WTC11 (cell line): ENCODE measurements at regions not wholly inside any gene's neighbourhood (a gene's known extent, or its start where the extent isn't known, plus 50 kb on each side); places are given as distances from the start of the nearest gene placed in this dataset.

Source experiments
- ATAC-seq: fragments of 200-7000 bp; cut with Tn5 transposase; 2 replicates; pipeline ENCODE4 v1.10.0; 2021; ENCODE audit warnings: mild to moderate bottlenecking, moderate library complexity
- CTCF ChIA-PET: fragments of 300-600 bp; sonication (Branson Sonifier 250); formaldehyde crosslinking; loops from one replicate; lab custom pipeline; 2021; ENCODE audit warnings: antibody characterized with exemption; lab: Charles Lee
- POLR2A ChIA-PET: fragments of 350-600 bp; sonication (Branson Sonifier 250); formaldehyde crosslinking; loops from one replicate; lab custom pipeline; 2021; ENCODE audit warnings: antibody characterized with exemption; lab: Charles Lee
- DNase-seq: peaks from one replicate; pipeline ENCODE4 v3.0.0; 2021; ENCODE audit warnings: low spot score
- H3K27ac Mint-ChIP-seq: 2 replicates; pipeline ENCODE4 v1.8.0; 2021; ENCODE audit warnings: mixed read lengths
- H3K27me3 Mint-ChIP-seq: 2 replicates; pipeline ENCODE4 v1.8.0; 2021; ENCODE audit warnings: low read depth, mild to moderate bottlenecking, moderate library complexity, mixed read lengths
- H3K36me3 Mint-ChIP-seq: 2 replicates; pipeline ENCODE4 v1.8.0; 2021; ENCODE audit warnings: mixed read lengths
- H3K4me1 Mint-ChIP-seq: 2 replicates; pipeline ENCODE4 v1.8.0; 2022; ENCODE audit warnings: mixed read lengths
- H3K4me3 Mint-ChIP-seq: 2 replicates; pipeline ENCODE4 v1.8.0; 2021; ENCODE audit warnings: mild to moderate bottlenecking, moderate library complexity, mixed read lengths
- H3K9me3 Mint-ChIP-seq: 2 replicates; pipeline ENCODE4 v1.8.0; 2021; ENCODE audit warnings: mixed read lengths
- ATF1 ChIP-seq: sonication (generic); formaldehyde crosslinking; IDR thresholded peaks from 2 replicates; pipeline ENCODE4 v1.8.1; 2023; ENCODE audit warnings: mild to moderate bottlenecking, moderate library complexity, missing genetic modification reagents
- ATF2 ChIP-seq: sonication (generic); formaldehyde crosslinking; IDR thresholded peaks from 2 replicates; pipeline ENCODE4 v1.8.1; 2022; ENCODE audit warnings: low read depth, missing genetic modification reagents, borderline replicate concordance
- CBFB ChIP-seq: sonication (generic); formaldehyde crosslinking; IDR thresholded peaks from 2 replicates; pipeline ENCODE4 v1.8.1; 2022; ENCODE audit warnings: mild to moderate bottlenecking, low read depth, missing genetic modification reagents
- ELF4 ChIP-seq: sonication (generic); formaldehyde crosslinking; IDR thresholded peaks from 2 replicates; pipeline ENCODE4 v1.8.1; 2022; ENCODE audit warnings: low read depth, mild to moderate bottlenecking, moderate library complexity, missing genetic modification reagents
- ESRRA ChIP-seq: sonication (generic); formaldehyde crosslinking; IDR thresholded peaks from 2 replicates; pipeline ENCODE4 v1.8.1; 2022; ENCODE audit warnings: mild to moderate bottlenecking, missing genetic modification reagents, borderline replicate concordance
- GABPB1 ChIP-seq: sonication (generic); formaldehyde crosslinking; IDR thresholded peaks from 2 replicates; pipeline ENCODE4 v1.8.1; 2023; ENCODE audit warnings: mild to moderate bottlenecking, missing genetic modification reagents
- MLX ChIP-seq: sonication (generic); formaldehyde crosslinking; IDR thresholded peaks from 2 replicates; pipeline ENCODE4 v1.8.1; 2023; ENCODE audit warnings: mild to moderate bottlenecking, missing genetic modification reagents, moderate library complexity
- OVOL2 ChIP-seq: fragments of 250-450 bp; sonication (Bioruptor Pico); IDR thresholded peaks from 2 replicates; pipeline ENCODE4 v1.9.0; 2021; ENCODE audit warnings: mild to moderate bottlenecking, borderline replicate concordance
- RORB ChIP-seq: fragments of 250-450 bp; sonication (Bioruptor Pico); IDR thresholded peaks from 2 replicates; pipeline ENCODE4 v1.9.0; 2021; ENCODE audit warnings: mild to moderate bottlenecking
- SMAD4 ChIP-seq: sonication (generic); formaldehyde crosslinking; IDR thresholded peaks from 2 replicates; pipeline ENCODE4 v1.8.0; 2022; ENCODE audit warnings: mild to moderate bottlenecking, missing genetic modification reagents
- SP1 ChIP-seq: sonication (generic); formaldehyde crosslinking; conservative IDR thresholded peaks from 2 replicates; pipeline ENCODE4 v1.8.1; 2022; ENCODE audit warnings: missing genetic modification reagents
- TEAD4 ChIP-seq: sonication (generic); formaldehyde crosslinking; IDR thresholded peaks from 2 replicates; pipeline ENCODE4 v1.8.0; 2022; ENCODE audit warnings: mild to moderate bottlenecking, missing genetic modification reagents
- ZBTB21 ChIP-seq: sonication (generic); formaldehyde crosslinking; IDR thresholded peaks from 2 replicates; pipeline ENCODE4 v1.8.1; 2023; ENCODE audit warnings: mild to moderate bottlenecking, missing genetic modification reagents, borderline replicate concordance
- ZNF416 ChIP-seq: fragments of 250-450 bp; sonication (Bioruptor Pico); IDR thresholded peaks from 2 replicates; pipeline ENCODE4 v1.9.0; 2021; ENCODE audit warnings: mild to moderate bottlenecking, inconsistent platforms
- TF ChIP-seq, protein P1 (sequence below): sonication (generic); formaldehyde crosslinking; IDR thresholded peaks from 2 replicates; pipeline ENCODE4 v1.8.0; 2022; ENCODE audit warnings: mild to moderate bottlenecking, missing genetic modification reagents
- TF ChIP-seq, protein P2 (sequence below): sonication (generic); formaldehyde crosslinking; IDR thresholded peaks from 2 replicates; pipeline ENCODE4 v1.8.0; 2022; ENCODE audit warnings: mild to moderate bottlenecking, missing genetic modification reagents
- TF ChIP-seq, protein P3 (sequence below): sonication (generic); formaldehyde crosslinking; IDR thresholded peaks from 2 replicates; pipeline ENCODE4 v1.8.1; 2023; ENCODE audit warnings: mild to moderate bottlenecking, missing genetic modification reagents
- TF ChIP-seq, protein P4 (sequence below): sonication (generic); formaldehyde crosslinking; IDR thresholded peaks from 2 replicates; pipeline ENCODE4 v1.8.1; 2022; ENCODE audit warnings: mild to moderate bottlenecking, missing genetic modification reagents, moderate library complexity, borderline replicate concordance

DNA sequence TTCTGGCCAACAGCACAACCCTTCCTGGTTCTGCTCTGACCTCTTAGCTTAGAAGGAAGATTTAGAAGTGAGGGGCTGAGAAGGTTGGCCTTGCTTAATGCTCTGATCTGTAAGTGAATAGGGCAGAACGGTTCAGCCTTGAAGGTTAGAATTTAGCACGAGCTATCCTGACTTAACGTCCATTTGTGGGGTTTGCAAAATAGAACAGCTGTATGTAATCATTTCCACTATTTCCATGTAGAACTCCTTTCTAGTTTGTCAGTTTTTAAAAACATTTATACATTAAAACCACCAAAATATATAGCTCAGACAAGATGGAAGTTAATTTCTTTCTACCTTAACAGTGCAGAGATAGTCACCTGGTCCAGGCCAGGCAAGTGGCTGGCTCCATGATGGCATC is 89.9 kb downstream of the TBX19 start:
- no peak for TF ChIP-seq MLX (CRISPR knock-in tag)
- TF ChIP-seq ELF4 (CRISPR knock-in tag), result no peak
- no peak for TF ChIP-seq CBFB (CRISPR knock-in tag)
- TF ChIP-seq RORB (CRISPR knock-in tag), result no peak
- TF ChIP-seq ZNF416 (CRISPR knock-in tag), result no peak
- no peak for TF ChIP-seq TEAD4 (CRISPR knock-in tag)
- TF ChIP-seq, all 79 proteins: peak for 0
- H3K27me3 Mint-ChIP-seq, result no peaks in the 10 kb centered on the region; the same call in 1 of the 2 replicates
- DNase-seq (no peak), ATAC-seq (no peak)
- no peaks in the 10 kb centered on the region for H3K9me3 Mint-ChIP-seq
- no peak overlapping the region for H3K27ac Mint-ChIP-seq
- H3K4me3 Mint-ChIP-seq, result no peak overlapping the region
- CTCF ChIA-PET, result interaction anchor here (1.7 kb wide), 1 partner anchor 28 kb away, joined by 6 read pairs; no protein-coding TSS in a partner anchor
- no peaks in the 10 kb centered on the region for H3K36me3 Mint-ChIP-seq
- no peaks in the 10 kb centered on the region for H3K4me1 Mint-ChIP-seq
- POLR2A ChIA-PET, result no interaction called here

GRCh38 chr1:168369655-168370054 is 89.0 kb downstream of the TBX19 start:
- ATAC-seq, result no peak
- H3K4me3 Mint-ChIP-seq, result no peak overlapping the region
- ChIA-PET CTCF (interaction anchor here (1.0 to 1.2 kb wide), 2 partner anchors 27 to 134 kb away, joined by 3 to 4 read pairs; no protein-coding TSS in a partner anchor), POLR2A (no interaction called here)
- no peak overlapping the region for H3K27ac Mint-ChIP-seq
- no peak for DNase-seq
- H3K27me3 Mint-ChIP-seq, result no peaks in the 10 kb centered on the region; the same call in 1 of the 2 replicates
- H3K36me3 Mint-ChIP-seq, result no peaks in the 10 kb centered on the region
- TF ChIP-seq TEAD4 (CRISPR knock-in tag) (no peak), ESRRA (CRISPR knock-in tag) (no peak), ZBTB21 (CRISPR knock-in tag) (no peak), OVOL2 (CRISPR knock-in tag) (no peak)
- TF ChIP-seq, protein P1, sequence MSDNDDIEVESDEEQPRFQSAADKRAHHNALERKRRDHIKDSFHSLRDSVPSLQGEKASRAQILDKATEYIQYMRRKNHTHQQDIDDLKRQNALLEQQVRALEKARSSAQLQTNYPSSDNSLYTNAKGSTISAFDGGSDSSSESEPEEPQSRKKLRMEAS (CRISPR knock-in tag), result no peak
- H3K9me3 Mint-ChIP-seq, result no peaks in the 10 kb centered on the region
- no peaks in the 10 kb centered on the region for H3K4me1 Mint-ChIP-seq

GRCh38 chr1:168368131-168368530 is 87.5 kb downstream of the TBX19 start:
- DNase-seq (no peak), ATAC-seq (no peak)
- H3K4me3 Mint-ChIP-seq, result no peak overlapping the region
- ChIA-PET CTCF (interaction anchor here (5.3 kb wide), 1 partner anchor 26 kb away, joined by 64 read pairs; no protein-coding TSS in a partner anchor), POLR2A (no interaction called here)
- no peaks in the 10 kb centered on the region; the same call in 1 of the 2 replicates for H3K27me3 Mint-ChIP-seq
- TF ChIP-seq SP1 (CRISPR knock-in tag) (no peak), SMAD4 (no peak), ATF2 (CRISPR knock-in tag) (no peak), ELF4 (CRISPR knock-in tag) (no peak), GABPB1 (CRISPR knock-in tag) (no peak), ATF1 (no peak)
- TF ChIP-seq, protein P2, sequence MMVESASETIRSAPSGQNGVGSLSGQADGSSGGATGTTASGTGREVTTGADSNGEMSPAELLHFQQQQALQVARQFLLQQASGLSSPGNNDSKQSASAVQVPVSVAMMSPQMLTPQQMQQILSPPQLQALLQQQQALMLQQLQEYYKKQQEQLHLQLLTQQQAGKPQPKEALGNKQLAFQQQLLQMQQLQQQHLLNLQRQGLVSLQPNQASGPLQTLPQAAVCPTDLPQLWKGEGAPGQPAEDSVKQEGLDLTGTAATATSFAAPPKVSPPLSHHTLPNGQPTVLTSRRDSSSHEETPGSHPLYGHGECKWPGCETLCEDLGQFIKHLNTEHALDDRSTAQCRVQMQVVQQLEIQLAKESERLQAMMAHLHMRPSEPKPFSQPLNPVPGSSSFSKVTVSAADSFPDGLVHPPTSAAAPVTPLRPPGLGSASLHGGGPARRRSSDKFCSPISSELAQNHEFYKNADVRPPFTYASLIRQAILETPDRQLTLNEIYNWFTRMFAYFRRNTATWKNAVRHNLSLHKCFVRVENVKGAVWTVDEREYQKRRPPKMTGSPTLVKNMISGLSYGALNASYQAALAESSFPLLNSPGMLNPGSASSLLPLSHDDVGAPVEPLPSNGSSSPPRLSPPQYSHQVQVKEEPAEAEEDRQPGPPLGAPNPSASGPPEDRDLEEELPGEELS (CRISPR knock-in tag), result no peak
- TF ChIP-seq, protein P3, sequence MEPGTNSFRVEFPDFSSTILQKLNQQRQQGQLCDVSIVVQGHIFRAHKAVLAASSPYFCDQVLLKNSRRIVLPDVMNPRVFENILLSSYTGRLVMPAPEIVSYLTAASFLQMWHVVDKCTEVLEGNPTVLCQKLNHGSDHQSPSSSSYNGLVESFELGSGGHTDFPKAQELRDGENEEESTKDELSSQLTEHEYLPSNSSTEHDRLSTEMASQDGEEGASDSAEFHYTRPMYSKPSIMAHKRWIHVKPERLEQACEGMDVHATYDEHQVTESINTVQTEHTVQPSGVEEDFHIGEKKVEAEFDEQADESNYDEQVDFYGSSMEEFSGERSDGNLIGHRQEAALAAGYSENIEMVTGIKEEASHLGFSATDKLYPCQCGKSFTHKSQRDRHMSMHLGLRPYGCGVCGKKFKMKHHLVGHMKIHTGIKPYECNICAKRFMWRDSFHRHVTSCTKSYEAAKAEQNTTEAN (CRISPR knock-in tag), result no peak
- TF ChIP-seq, protein P4, sequence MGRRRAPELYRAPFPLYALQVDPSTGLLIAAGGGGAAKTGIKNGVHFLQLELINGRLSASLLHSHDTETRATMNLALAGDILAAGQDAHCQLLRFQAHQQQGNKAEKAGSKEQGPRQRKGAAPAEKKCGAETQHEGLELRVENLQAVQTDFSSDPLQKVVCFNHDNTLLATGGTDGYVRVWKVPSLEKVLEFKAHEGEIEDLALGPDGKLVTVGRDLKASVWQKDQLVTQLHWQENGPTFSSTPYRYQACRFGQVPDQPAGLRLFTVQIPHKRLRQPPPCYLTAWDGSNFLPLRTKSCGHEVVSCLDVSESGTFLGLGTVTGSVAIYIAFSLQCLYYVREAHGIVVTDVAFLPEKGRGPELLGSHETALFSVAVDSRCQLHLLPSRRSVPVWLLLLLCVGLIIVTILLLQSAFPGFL, result no peak
- H3K4me1 Mint-ChIP-seq, result no peaks in the 10 kb centered on the region
- H3K27ac Mint-ChIP-seq, result no peak overlapping the region
- H3K36me3 Mint-ChIP-seq, result no peaks in the 10 kb centered on the region
- H3K9me3 Mint-ChIP-seq, result no peaks in the 10 kb centered on the region
